ENCODE measurements at regions not wholly inside any gene's neighbourhood (a gene's known extent, or its start where the extent isn't known, plus 50 kb on each side); places are given as distances from the start of the nearest gene placed in this dataset.

DNA sequence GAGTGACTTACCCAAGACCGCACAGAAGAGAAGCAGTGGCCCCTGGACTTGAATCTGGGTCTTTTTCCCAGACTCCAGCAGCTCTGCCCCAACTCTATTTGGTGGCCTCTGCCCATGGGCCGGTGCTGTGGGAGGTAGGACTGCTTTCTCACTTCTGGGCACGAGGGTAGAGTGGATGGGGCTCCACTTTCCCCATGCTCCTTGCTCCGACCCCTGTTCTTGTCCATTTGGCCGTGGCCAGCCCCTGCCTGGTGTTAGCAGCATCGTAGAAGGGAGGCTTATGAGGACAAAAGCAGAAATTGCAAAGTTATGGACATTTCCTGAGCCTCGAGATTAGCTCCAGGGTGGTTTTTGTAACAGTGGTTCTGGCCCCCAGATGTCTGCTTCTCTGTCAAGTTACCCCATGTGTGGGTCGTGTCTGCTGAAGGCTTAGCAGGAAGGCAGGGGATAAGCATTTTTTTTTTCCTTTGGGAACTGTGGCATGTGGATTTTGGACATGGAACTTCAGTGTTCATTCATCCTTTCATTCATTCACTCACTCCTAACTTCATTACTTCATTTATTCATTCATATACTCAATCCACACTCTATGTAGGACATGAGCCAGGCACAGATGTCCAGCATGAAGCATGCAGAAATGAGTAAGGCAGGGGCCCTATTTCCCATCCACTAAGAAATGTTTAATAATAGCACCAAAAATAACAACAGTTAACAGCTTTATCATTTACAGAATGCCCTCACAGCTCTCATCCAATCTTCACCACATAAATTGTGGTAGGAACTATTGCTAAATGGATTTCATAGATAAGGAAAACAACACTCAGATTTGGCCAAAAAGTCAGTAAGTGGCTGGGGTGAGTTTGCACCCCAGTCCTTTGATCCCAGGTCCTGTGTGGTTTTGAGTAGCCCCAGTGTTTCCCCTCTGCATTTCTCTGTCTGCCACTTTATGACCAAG lies 180.5 kb downstream of the OPA1 start:
- no peak for DNase-seq
- 60 to 66% (median 61%) methylated on average over 8 of the region's 8 CpGs for WGBS, 5 donors
- Histone ChIP-seq H3K9me3 (no peaks in the 10 kb centered on the region), H3K27ac (no peak overlapping the region), H3K4me1 (peaks cover 0 to 21% (median 15%) of the 10 kb centered on the region in 6 donors), H3K27me3 (replicated peaks in 1 of 7) (peaks cover 0 to 27% (median 0%) of the 10 kb centered on the region in 7 donors), H3K36me3 (no peaks in the 10 kb centered on the region), H3K4me3 (no peak overlapping the region)
- no peak for TF ChIP-seq POLR2A (IDR thresholded peaks at IDR 0.05)
- TF ChIP-seq POLR2AphosphoS5 (IDR thresholded peaks at IDR 0.05), result no peak
- TF ChIP-seq, protein P1, sequence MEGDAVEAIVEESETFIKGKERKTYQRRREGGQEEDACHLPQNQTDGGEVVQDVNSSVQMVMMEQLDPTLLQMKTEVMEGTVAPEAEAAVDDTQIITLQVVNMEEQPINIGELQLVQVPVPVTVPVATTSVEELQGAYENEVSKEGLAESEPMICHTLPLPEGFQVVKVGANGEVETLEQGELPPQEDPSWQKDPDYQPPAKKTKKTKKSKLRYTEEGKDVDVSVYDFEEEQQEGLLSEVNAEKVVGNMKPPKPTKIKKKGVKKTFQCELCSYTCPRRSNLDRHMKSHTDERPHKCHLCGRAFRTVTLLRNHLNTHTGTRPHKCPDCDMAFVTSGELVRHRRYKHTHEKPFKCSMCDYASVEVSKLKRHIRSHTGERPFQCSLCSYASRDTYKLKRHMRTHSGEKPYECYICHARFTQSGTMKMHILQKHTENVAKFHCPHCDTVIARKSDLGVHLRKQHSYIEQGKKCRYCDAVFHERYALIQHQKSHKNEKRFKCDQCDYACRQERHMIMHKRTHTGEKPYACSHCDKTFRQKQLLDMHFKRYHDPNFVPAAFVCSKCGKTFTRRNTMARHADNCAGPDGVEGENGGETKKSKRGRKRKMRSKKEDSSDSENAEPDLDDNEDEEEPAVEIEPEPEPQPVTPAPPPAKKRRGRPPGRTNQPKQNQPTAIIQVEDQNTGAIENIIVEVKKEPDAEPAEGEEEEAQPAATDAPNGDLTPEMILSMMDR (IDR thresholded peaks at IDR 0.05 in 8 of 11, conservative IDR thresholded peaks at IDR 0.05 in 3 of 11), result no peak
- intact Hi-C loops (cut with DNase I; ENCODE audit: low total_unique reads), result no loop called here

DNA sequence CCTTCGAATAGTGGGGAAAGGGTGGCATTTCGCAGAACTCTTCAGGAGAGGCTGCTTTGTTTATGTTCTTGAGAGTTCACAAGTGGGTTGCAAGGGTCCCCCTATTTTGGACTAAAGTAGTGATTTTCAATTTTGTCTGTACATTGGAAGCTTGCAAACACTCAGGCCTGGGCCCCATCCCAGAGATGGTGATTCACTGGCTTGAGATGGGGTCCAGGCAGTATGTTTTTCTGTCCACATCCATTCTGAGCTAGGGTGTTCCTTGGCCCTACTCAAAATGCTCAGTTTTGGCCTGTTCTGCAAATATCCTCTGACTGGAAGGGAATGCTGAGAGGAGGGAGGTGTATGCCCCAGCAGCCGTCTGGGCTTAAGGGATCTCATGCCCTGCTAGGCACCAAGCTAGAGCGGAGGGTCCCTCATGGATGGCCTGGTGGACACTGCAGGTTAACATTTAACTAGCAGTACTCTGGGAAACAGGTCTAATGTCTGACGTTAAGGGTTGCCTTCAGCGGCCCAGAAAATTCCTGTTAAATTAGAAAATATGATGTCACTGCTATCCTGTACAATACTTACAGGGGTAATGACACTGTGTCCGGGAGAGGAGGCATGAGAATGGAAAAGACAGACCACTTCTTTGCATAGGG lies 181.4 kb downstream of the OPA1 start:
- 76 to 90% (median 85%) methylated on average over 7 of the region's 7 CpGs for WGBS, 5 donors
- no peak overlapping the region for H3K4me3 ChIP-seq
- DNase-seq, result no peak
- no peaks in the 10 kb centered on the region for H3K9me3 ChIP-seq
- H3K4me1 ChIP-seq, result peaks cover 0 to 21% (median 15%) of the 10 kb centered on the region in 6 donors
- no peak for TF ChIP-seq POLR2AphosphoS5 (IDR thresholded peaks at IDR 0.05)
- no peak for TF ChIP-seq POLR2A (IDR thresholded peaks at IDR 0.05)
- TF ChIP-seq, protein P1 (IDR thresholded peaks at IDR 0.05 in 8 of 11, conservative IDR thresholded peaks at IDR 0.05 in 3 of 11), result no peak
- peaks cover 0 to 35% (median 0%) of the 10 kb centered on the region in 7 donors for H3K27me3 ChIP-seq (replicated peaks in 1 of 7)
- H3K36me3 ChIP-seq, result no peaks in the 10 kb centered on the region
- intact Hi-C loops (cut with DNase I; ENCODE audit: low total_unique reads), result no loop called here
- H3K27ac ChIP-seq, result no peak overlapping the region

- WGBS, 5 donors, result 87 to 92% (median 89%) methylated on average over 6 of the region's 6 CpGs
- DNase-seq, result no peak
- no peak overlapping the region for H3K27ac ChIP-seq
- no peaks in the 10 kb centered on the region for H3K9me3 ChIP-seq
- peaks cover 0 to 40% (median 0%) of the 10 kb centered on the region in 7 donors for H3K27me3 ChIP-seq (replicated peaks in 1 of 7)
- no peak overlapping the region for H3K4me3 ChIP-seq
- peaks cover 0 to 23% (median 15%) of the 10 kb centered on the region in 6 donors for H3K4me1 ChIP-seq
- H3K36me3 ChIP-seq, result no peaks in the 10 kb centered on the region
- TF ChIP-seq, protein P1 (IDR thresholded peaks at IDR 0.05 in 8 of 11, conservative IDR thresholded peaks at IDR 0.05 in 3 of 11), result no peak
- TF ChIP-seq POLR2AphosphoS5 (IDR thresholded peaks at IDR 0.05) (no peak), POLR2A (IDR thresholded peaks at IDR 0.05) (no peak)
- intact Hi-C loops (cut with DNase I; ENCODE audit: low total_unique reads), result loop anchor here (5.0 kb wide), 1 partner anchor 542 kb away; no protein-coding TSS in a partner anchor
Observed at GRCh38 chr3:193774916-193775285, 181.9 kb downstream of the OPA1 start.
